Astrocyte (in vitro differentiated cells and primary cell): ENCODE measurements at regions not wholly inside any gene's neighbourhood (a gene's known extent, or its start where the extent isn't known, plus 50 kb on each side); places are given as distances from the start of the nearest gene placed in this dataset.
"Not testable (repeated sequence)": the region's sequence is repeated elsewhere in the genome, so short reads cannot be mapped to it uniquely, and the experiment has no call there.

ENCODE experiments used
- DNase-seq: peaks from one replicate; pipeline ENCODE4 v3.0.0-alpha.2; 2010; ENCODE audit warnings: low read depth
- FAIRE-seq: peaks from 2 replicates; lab custom pipeline; 2011; peaks lifted over from hg19 to GRCh38; lab: Jason Lieb, UNC
- H2AFZ ChIP-seq: 2 replicates; pipeline ENCODE4 v1.6.0; 2012; ENCODE audit warnings: low read depth, low read length, inconsistent platforms
- H3K27ac ChIP-seq: 2 replicates; pipeline ENCODE4 v1.5.1; 2011; ENCODE audit warnings: low read depth, low read length, inconsistent platforms
- H3K27me3 ChIP-seq: 2 replicates; pipeline ENCODE4 v1.6.0; 2011; ENCODE audit warnings: low read length, inconsistent platforms; ENCODE audit not compliant: insufficient read depth
- H3K36me3 ChIP-seq: 2 replicates; pipeline ENCODE4 v1.5.1; 2011; ENCODE audit warnings: low read length, inconsistent platforms; ENCODE audit not compliant: insufficient read depth
- H3K4me1 ChIP-seq: 2 replicates; pipeline ENCODE4 v1.5.1; 2011; ENCODE audit warnings: low read length, inconsistent platforms; ENCODE audit not compliant: insufficient read depth
- H3K4me2 ChIP-seq: 2 replicates; pipeline ENCODE4 v1.6.0; 2012; ENCODE audit warnings: low read length, inconsistent platforms
- H3K4me3 ChIP-seq: 2 replicates; pipeline ENCODE4 v1.5.1; 2011; ENCODE audit warnings: low read depth, mild to moderate bottlenecking, low read length, inconsistent platforms; ENCODE audit not compliant: insufficient read depth
- H3K79me2 ChIP-seq: 2 replicates; pipeline ENCODE4 v1.6.0; 2012; ENCODE audit warnings: mild to moderate bottlenecking, low read length, inconsistent platforms; ENCODE audit not compliant: insufficient read depth
- H3K9ac ChIP-seq: 2 replicates; pipeline ENCODE4 v1.6.0; 2012; ENCODE audit warnings: mild to moderate bottlenecking, low read length, inconsistent platforms
- H3K9me3 ChIP-seq: 2 replicates; pipeline ENCODE4 v1.5.1; 2012; ENCODE audit warnings: low read depth, mild to moderate bottlenecking, low read length, inconsistent platforms; ENCODE audit not compliant: insufficient read depth
- H4K20me1 ChIP-seq: 2 replicates; pipeline ENCODE4 v1.6.0; 2012; ENCODE audit warnings: low read length, inconsistent platforms; ENCODE audit not compliant: insufficient read depth
- H3K27ac Mint-ChIP-seq: one replicate; pipeline ENCODE4 v1.8.0; 2021; ENCODE audit warnings: mild to moderate bottlenecking, mixed read lengths; ENCODE audit not compliant: unreplicated experiment
- H3K27me3 Mint-ChIP-seq: one replicate; pipeline ENCODE4 v1.8.0; 2021; ENCODE audit warnings: low read depth, mixed read lengths; ENCODE audit not compliant: unreplicated experiment
- H3K36me3 Mint-ChIP-seq: one replicate; pipeline ENCODE4 v1.8.0; 2021; ENCODE audit warnings: low read depth, mixed read lengths; ENCODE audit not compliant: unreplicated experiment
- H3K4me1 Mint-ChIP-seq: one replicate; pipeline ENCODE4 v1.8.0; 2021; ENCODE audit warnings: low read depth, mixed read lengths; ENCODE audit not compliant: unreplicated experiment
- H3K4me3 Mint-ChIP-seq: one replicate; pipeline ENCODE4 v1.8.0; 2021; ENCODE audit warnings: mild to moderate bottlenecking, moderate library complexity, mixed read lengths; ENCODE audit not compliant: unreplicated experiment
- H3K9me3 Mint-ChIP-seq: one replicate; pipeline ENCODE4 v1.8.0; 2021; ENCODE audit warnings: mild to moderate bottlenecking, mixed read lengths; ENCODE audit not compliant: unreplicated experiment
- EZH2 ChIP-seq: IDR thresholded peaks from 2 replicates; pipeline ENCODE4 v1.6.1; 2012; ENCODE audit warnings: mild to moderate bottlenecking, low read length, inconsistent platforms; ENCODE audit not compliant: insufficient read depth
- TF ChIP-seq, protein P1 (sequence below): IDR thresholded peaks from 2 replicates; pipeline ENCODE4 v1.5.1; 2011; ENCODE audit warnings: low read depth, mild to moderate bottlenecking, inconsistent platforms, low read length, moderate library complexity; ENCODE audit not compliant: insufficient read depth

DNA sequence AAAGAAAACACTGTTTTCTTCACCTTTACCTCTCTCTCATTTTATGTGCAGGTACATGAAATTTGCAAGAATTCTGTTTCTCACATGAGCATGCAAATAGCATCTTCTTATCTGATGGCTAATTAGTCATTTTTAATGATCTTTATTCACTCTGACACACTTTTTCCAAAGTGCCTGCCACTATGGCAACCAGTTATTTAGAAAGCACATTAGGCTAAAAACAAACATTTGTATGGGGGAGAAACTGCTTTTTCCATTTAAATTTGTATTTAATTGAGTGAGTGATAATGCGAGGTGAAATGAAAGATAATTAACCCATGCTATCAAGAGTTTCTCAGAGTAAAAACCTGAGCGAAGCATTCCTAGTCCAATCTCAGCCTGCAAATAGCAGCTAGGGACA lies 365.0 kb downstream of the MAT2B start:
- Histone ChIP-seq H3K4me1 (peaks cover 12% of the 10 kb centered on the region), H3K4me2 (no peak overlapping the region), H3K9me3 (no peaks in the 10 kb centered on the region), H3K27ac (no peak overlapping the region), H3K36me3 (no peaks in the 10 kb centered on the region), H4K20me1 (no peaks in the 10 kb centered on the region), H3K4me3 (no peak overlapping the region), H3K27me3 (no peaks in the 10 kb centered on the region), H3K9ac (no peak overlapping the region), H2AFZ (no peak overlapping the region), H3K79me2 (no peaks in the 10 kb centered on the region)
- DNase-seq: no peak
- Mint-ChIP-seq H3K4me3 (no peak overlapping the region), H3K4me1 (peaks cover 15% of the 10 kb centered on the region), H3K27ac (no peak overlapping the region), H3K36me3 (no peaks in the 10 kb centered on the region), H3K9me3 (no peaks in the 10 kb centered on the region), H3K27me3 (no peaks in the 10 kb centered on the region)
- no peak for FAIRE-seq
- TF ChIP-seq, protein P1, sequence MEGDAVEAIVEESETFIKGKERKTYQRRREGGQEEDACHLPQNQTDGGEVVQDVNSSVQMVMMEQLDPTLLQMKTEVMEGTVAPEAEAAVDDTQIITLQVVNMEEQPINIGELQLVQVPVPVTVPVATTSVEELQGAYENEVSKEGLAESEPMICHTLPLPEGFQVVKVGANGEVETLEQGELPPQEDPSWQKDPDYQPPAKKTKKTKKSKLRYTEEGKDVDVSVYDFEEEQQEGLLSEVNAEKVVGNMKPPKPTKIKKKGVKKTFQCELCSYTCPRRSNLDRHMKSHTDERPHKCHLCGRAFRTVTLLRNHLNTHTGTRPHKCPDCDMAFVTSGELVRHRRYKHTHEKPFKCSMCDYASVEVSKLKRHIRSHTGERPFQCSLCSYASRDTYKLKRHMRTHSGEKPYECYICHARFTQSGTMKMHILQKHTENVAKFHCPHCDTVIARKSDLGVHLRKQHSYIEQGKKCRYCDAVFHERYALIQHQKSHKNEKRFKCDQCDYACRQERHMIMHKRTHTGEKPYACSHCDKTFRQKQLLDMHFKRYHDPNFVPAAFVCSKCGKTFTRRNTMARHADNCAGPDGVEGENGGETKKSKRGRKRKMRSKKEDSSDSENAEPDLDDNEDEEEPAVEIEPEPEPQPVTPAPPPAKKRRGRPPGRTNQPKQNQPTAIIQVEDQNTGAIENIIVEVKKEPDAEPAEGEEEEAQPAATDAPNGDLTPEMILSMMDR: no peak
- no peak for TF ChIP-seq EZH2

DNA sequence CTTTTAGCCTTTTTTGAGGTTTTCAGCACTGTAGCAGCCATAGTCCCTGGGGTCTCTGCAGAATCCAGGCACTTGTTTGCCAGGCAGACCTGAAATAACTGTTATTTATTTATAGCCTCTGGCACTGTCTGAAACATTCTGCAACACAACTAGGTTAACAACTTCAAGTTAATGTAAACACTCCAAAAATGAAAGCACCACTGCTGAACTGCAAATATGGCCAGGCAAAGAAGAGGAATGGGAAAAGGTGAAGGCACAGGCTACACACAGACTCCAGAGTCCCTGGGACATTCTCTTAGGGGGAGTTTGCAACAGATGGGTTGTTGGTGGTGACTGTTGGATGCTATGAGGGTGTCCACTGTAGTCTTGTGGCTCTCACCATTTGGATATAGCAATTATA lies 369.0 kb downstream of the MAT2B start:
- H3K9me3 ChIP-seq: no peaks in the 10 kb centered on the region
- H2AFZ ChIP-seq: no peak overlapping the region
- no peak for FAIRE-seq
- no peak overlapping the region for H3K9ac ChIP-seq
- Mint-ChIP-seq H3K27ac (no peak overlapping the region), H3K4me3 (no peak overlapping the region), H3K36me3 (no peaks in the 10 kb centered on the region), H3K9me3 (no peaks in the 10 kb centered on the region), H3K27me3 (no peaks in the 10 kb centered on the region), H3K4me1 (peaks cover 2% of the 10 kb centered on the region)
- no peaks in the 10 kb centered on the region for H3K79me2 ChIP-seq
- H3K4me2 ChIP-seq: no peak overlapping the region
- no peaks in the 10 kb centered on the region for H3K27me3 ChIP-seq
- TF ChIP-seq, protein P1: no peak
- no peak for TF ChIP-seq EZH2
- no peaks in the 10 kb centered on the region for H3K36me3 ChIP-seq
- no peak for DNase-seq
- H3K27ac ChIP-seq: no peak overlapping the region
- no peak overlapping the region for H3K4me3 ChIP-seq
- H3K4me1 ChIP-seq: no peaks in the 10 kb centered on the region
- no peaks in the 10 kb centered on the region for H4K20me1 ChIP-seq

DNA sequence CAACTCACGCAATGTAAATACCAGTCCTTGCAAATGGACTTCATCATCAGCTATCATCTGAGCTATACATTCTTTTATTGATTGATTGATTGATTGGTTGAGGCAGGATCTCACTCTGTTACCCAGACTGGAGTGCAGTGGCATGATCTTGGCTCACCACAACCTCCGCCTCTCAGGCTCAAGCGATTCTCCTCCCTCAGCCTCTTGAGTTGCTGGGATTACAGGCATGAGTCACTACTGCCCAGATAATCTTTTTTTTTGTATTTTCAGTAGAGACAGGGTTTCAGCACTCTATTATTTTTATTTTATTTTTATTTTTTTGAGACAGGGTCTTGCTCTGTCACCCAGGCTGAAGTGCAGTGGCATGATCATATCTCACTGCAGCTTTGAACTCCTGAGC lies 369.5 kb downstream of the MAT2B start:
- not testable (repeated sequence) for H3K4me3 Mint-ChIP-seq, H3K36me3 ChIP-seq, H3K9me3 Mint-ChIP-seq

More for the DNA sequence above, 369.5 kb downstream of the MAT2B start:
- not testable (repeated sequence) for H3K27me3 Mint-ChIP-seq, H3K4me3 ChIP-seq, H3K4me1 Mint-ChIP-seq, H3K27ac ChIP-seq, H3K9ac ChIP-seq, H2AFZ ChIP-seq, H3K79me2 ChIP-seq, H3K36me3 Mint-ChIP-seq, H3K4me2 ChIP-seq, FAIRE-seq, H4K20me1 ChIP-seq, H3K4me1 ChIP-seq, H3K27ac Mint-ChIP-seq, H3K27me3 ChIP-seq, H3K9me3 ChIP-seq
- peak; percentile 34 for DNase-seq
